GM19452 (cell line): ENCODE measurements at regions not wholly inside any gene's neighbourhood (a gene's known extent, or its start where the extent isn't known, plus 50 kb on each side); places are given as distances from the start of the nearest gene placed in this dataset.
"Not testable (repeated sequence)": the region's sequence is repeated elsewhere in the genome, so short reads cannot be mapped to it uniquely, and the experiment has no call there.

Source experiments
- ATAC-seq: cut with Tn5 transposase; IDR thresholded peaks from one replicate; pipeline ENCODE4 v1.9.1; 2021; ENCODE audit not compliant: unreplicated experiment

GRCh38 chr9:110011628-110012320 lies 196.2 kb downstream of the C9orf152 start:
- ATAC-seq: no peak

- ATAC-seq: no peak
Measured at GRCh38 chr9:110013064-110013463, 194.9 kb downstream of the C9orf152 start.

- ATAC-seq: no peak
Measured at GRCh38 chr9:110015759-110016158, 192.2 kb downstream of the C9orf152 start.

GRCh38 chr9:110016340-110016739 lies 191.6 kb downstream of the C9orf152 start:
- ATAC-seq: no peak

- ATAC-seq: not testable (repeated sequence)
Measured at GRCh38 chr9:110020216-110020615, 187.7 kb downstream of the C9orf152 start.

- peak; percentile 90 for ATAC-seq
Measured at GRCh38 chr9:110021891-110022290, 186.1 kb downstream of the C9orf152 start.

- not testable (repeated sequence) for ATAC-seq
Measured at GRCh38 chr9:110023221-110023620, 184.7 kb downstream of the C9orf152 start.

- ATAC-seq: no peak
Measured at GRCh38 chr9:110025551-110026170, 182.3 kb downstream of the C9orf152 start.

GRCh38 chr9:110027671-110028081 lies 180.3 kb downstream of the C9orf152 start:
- ATAC-seq: no peak

- no peak for ATAC-seq
Measured at GRCh38 chr9:110028271-110028670, 179.7 kb downstream of the C9orf152 start.

GRCh38 chr9:110028676-110029075 lies 179.3 kb downstream of the C9orf152 start:
- no peak for ATAC-seq

- ATAC-seq: no peak
Measured at GRCh38 chr9:110029429-110029955, 178.5 kb downstream of the C9orf152 start.

GRCh38 chr9:110029956-110030480 lies 177.9 kb downstream of the C9orf152 start:
- ATAC-seq: no peak

- no peak for ATAC-seq
Measured at GRCh38 chr9:110030632-110031031, 177.3 kb downstream of the C9orf152 start.

GRCh38 chr9:110031511-110032173 lies 176.3 kb downstream of the C9orf152 start:
- ATAC-seq: no peak

GRCh38 chr9:110032532-110032931 lies 175.4 kb downstream of the C9orf152 start:
- not testable (repeated sequence) for ATAC-seq

GRCh38 chr9:110033869-110034268 lies 174.1 kb downstream of the C9orf152 start:
- ATAC-seq: no peak

GRCh38 chr9:110036286-110036685 lies 171.7 kb downstream of the C9orf152 start:
- no peak for ATAC-seq

GRCh38 chr9:110040788-110041187 lies 167.2 kb downstream of the C9orf152 start:
- no peak for ATAC-seq

- no peak for ATAC-seq
Measured at GRCh38 chr9:110041452-110041851, 166.5 kb downstream of the C9orf152 start.

- ATAC-seq: no peak
Measured at GRCh38 chr9:110047232-110047954, 160.6 kb downstream of the C9orf152 start.
